ENCODE measurements at regions not wholly inside any gene's neighbourhood (a gene's known extent, or its start where the extent isn't known, plus 50 kb on each side); places are given as distances from the start of the nearest gene placed in this dataset.

GRCh38 chr10:6649903-6650302 is 69.8 kb upstream of the PRKCQ start:
- Histone ChIP-seq H3K27me3 (ENCODE audit: control insufficient read depth in 2 of 2, insufficient read depth in 2 of 2, low read length in 2 of 2) (no peaks in the 10 kb centered on the region), H3K36me3 (ENCODE audit: control insufficient read depth in 2 of 2, extremely low read depth in 1 of 2, insufficient read depth in 2 of 2, low read length in 2 of 2) (no peaks in the 10 kb centered on the region), H3K9ac (replicated peaks; ENCODE audit: extremely low read depth, insufficient read depth, low read length) (no peak overlapping the region), H3K4me2 (ENCODE audit: insufficient read depth, low read length) (no peak overlapping the region), H3K9me3 (replicated peaks; ENCODE audit: control insufficient read depth, insufficient read depth, low read length) (no peaks in the 10 kb centered on the region), H3K4me1 (ENCODE audit: control insufficient read depth, extremely low read depth, insufficient read depth, low read length) (no peaks in the 10 kb centered on the region), H3K27ac (ENCODE audit: insufficient read depth, low read depth, low read length) (no peak overlapping the region), H3K79me2 (ENCODE audit: control insufficient read depth, insufficient read depth, low read length) (no peaks in the 10 kb centered on the region), H3K9me1 (replicated peaks; ENCODE audit: control insufficient read depth, extremely low read depth, insufficient read depth, low read length) (no peaks in the 10 kb centered on the region), H2AFZ (ENCODE audit: low read depth, low read length) (no peak overlapping the region), H3K4me3 (replicated peaks in 1 of 3; ENCODE audit: insufficient read depth in 1 of 3, low read depth in 1 of 3, low read length in 3 of 3) (no peak overlapping the region), H4K20me1 (replicated peaks; ENCODE audit: control insufficient read depth, extremely low read depth, insufficient read depth, low read length) (no peaks in the 10 kb centered on the region)
- BruUV-seq (replicated peaks) = no TSS peak
- ChIA-PET CTCF (interaction anchor here (0.5 to 2.0 kb wide), 2 partner anchors 18 to 203 kb away, joined by 3 to 5 read pairs; no protein-coding TSS in a partner anchor), POLR2A (no interaction called here)
- dilution Hi-C loops (cut with MboI; ENCODE audit: extremely low pct_ligation_motif_present, low sequenced_read_pairs) = no loop called here
- intact Hi-C loops (cut with micrococcal nuclease) = loop anchor here (2.0 kb wide), 1 partner anchor 69 kb away; the partner anchor contains the start of gene PRKCQ
- TF ChIP-seq EZH2 (IDR thresholded peaks at IDR 0.05; ENCODE audit: borderline replicate concordance, low read depth, low read length, severe bottlenecking) = no peak
- TF ChIP-seq CTCF (IDR thresholded peaks at IDR 0.05; ENCODE audit: extremely low read depth in 1 of 2, insufficient read depth in 1 of 2, low read depth in 1 of 2, low read length in 2 of 2) = no peak
- no peak for TF ChIP-seq POLR2AphosphoS5 (IDR thresholded peaks at IDR 0.05; ENCODE audit: insufficient read depth, low read depth, low read length)
- TF ChIP-seq, protein P1, sequence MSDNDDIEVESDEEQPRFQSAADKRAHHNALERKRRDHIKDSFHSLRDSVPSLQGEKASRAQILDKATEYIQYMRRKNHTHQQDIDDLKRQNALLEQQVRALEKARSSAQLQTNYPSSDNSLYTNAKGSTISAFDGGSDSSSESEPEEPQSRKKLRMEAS (IDR thresholded peaks at IDR 0.05; ENCODE audit: insufficient read depth, insufficient read length) = no peak
- no peak for TF ChIP-seq GATA2 (IDR thresholded peaks at IDR 0.05; ENCODE audit: insufficient read depth, insufficient read length, low read depth, low read length)
- DNase-seq (ENCODE audit: low read depth, low spot score) = no peak
- no peak for FAIRE-seq
